HuH-7.5 (cell line): ENCODE measurements at regions not wholly inside any gene's neighbourhood (a gene's known extent, or its start where the extent isn't known, plus 50 kb on each side); places are given as distances from the start of the nearest gene placed in this dataset.

Experiments
- DNase-seq: peaks from one replicate; pipeline ENCODE4 v3.0.0; 2011; ENCODE audit warnings: low spot score

- no peak for DNase-seq
Observed at GRCh38 chr13:106034201-106034600, 501.3 kb downstream of the EFNB2 start.

- peak; percentile 12 for DNase-seq
Observed at GRCh38 chr13:106033659-106034058, 501.8 kb downstream of the EFNB2 start.

- no peak for DNase-seq
Observed at GRCh38 chr13:106032441-106032840, 503.0 kb downstream of the EFNB2 start.

GRCh38 chr13:106029676-106030290 is 505.7 kb downstream of the EFNB2 start:
- no peak for DNase-seq

- DNase-seq: no peak
Observed at GRCh38 chr13:106028911-106029310, 506.6 kb downstream of the EFNB2 start.

- no peak for DNase-seq
Observed at GRCh38 chr13:106011600-106011999, 523.9 kb downstream of the EFNB2 start.

GRCh38 chr13:106010836-106011235 is 524.6 kb downstream of the EFNB2 start:
- no peak for DNase-seq

- no peak for DNase-seq
Observed at GRCh38 chr13:106008540-106008939, 526.9 kb downstream of the EFNB2 start.

- no peak for DNase-seq
Observed at GRCh38 chr13:106007156-106007555, 528.3 kb downstream of the EFNB2 start.

- DNase-seq: no peak
Observed at GRCh38 chr13:106003651-106004050, 531.8 kb downstream of the EFNB2 start.

GRCh38 chr13:106001443-106001842 is 534.0 kb downstream of the EFNB2 start:
- DNase-seq: no peak

- DNase-seq: no peak
Observed at GRCh38 chr13:105997581-105998550, 537.6 kb downstream of the EFNB2 start.

- no peak for DNase-seq
Observed at GRCh38 chr13:105996391-105997025, 539.0 kb downstream of the EFNB2 start.

GRCh38 chr13:105994340-105994739 is 541.1 kb downstream of the EFNB2 start:
- no peak for DNase-seq

GRCh38 chr13:105991622-105992277 is 543.7 kb downstream of the EFNB2 start:
- no peak for DNase-seq

- no peak for DNase-seq
Observed at GRCh38 chr13:105991131-105991530, 544.3 kb downstream of the EFNB2 start.

GRCh38 chr13:105990256-105990958 is 545.1 kb downstream of the EFNB2 start:
- DNase-seq: no peak

- no peak for DNase-seq
Observed at GRCh38 chr13:105984646-105985045, 550.8 kb downstream of the EFNB2 start.

GRCh38 chr13:105984236-105984635 is 551.2 kb downstream of the EFNB2 start:
- DNase-seq: no peak

GRCh38 chr13:105982219-105982930 is 553.1 kb downstream of the EFNB2 start:
- no peak for DNase-seq
